ENCODE measurements at regions not wholly inside any gene's neighbourhood (a gene's known extent, or its start where the extent isn't known, plus 50 kb on each side); places are given as distances from the start of the nearest gene placed in this dataset.
"Not testable (repeated sequence)": the region's sequence is repeated elsewhere in the genome, so short reads cannot be mapped to it uniquely, and the experiment has no call there.

DNA sequence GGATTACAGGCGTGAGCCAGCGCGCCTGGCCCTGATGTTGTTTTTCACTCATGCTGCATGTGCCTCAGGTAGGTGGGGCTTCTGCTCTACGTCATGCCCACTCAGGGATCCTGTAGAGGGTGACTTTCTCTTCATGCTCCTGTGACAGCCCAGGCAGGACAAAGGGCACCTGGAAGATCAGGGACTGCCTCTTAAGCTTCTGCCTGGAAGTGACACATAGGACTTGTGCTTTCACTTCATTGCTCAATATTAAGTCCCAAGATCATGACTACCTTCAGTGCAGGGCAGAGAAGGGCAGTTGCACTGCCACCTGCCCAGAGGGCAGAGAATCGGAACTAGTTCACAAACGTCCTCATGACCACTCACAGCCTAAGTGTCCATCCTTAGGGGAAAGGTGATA lies 249.5 kb upstream of the SULF2 start:
- Histone ChIP-seq H3K36me3 (no peaks in the 10 kb centered on the region), H3K4me3 (no peak overlapping the region), H3K9me3 (no peaks in the 10 kb centered on the region), H3K4me1 (no peaks in the 10 kb centered on the region), H3K27ac (no peak overlapping the region), H3K27me3 (no peaks in the 10 kb centered on the region)
- intact Hi-C loops (cut with DNase I): no loop called here
- TF ChIP-seq, protein P1, sequence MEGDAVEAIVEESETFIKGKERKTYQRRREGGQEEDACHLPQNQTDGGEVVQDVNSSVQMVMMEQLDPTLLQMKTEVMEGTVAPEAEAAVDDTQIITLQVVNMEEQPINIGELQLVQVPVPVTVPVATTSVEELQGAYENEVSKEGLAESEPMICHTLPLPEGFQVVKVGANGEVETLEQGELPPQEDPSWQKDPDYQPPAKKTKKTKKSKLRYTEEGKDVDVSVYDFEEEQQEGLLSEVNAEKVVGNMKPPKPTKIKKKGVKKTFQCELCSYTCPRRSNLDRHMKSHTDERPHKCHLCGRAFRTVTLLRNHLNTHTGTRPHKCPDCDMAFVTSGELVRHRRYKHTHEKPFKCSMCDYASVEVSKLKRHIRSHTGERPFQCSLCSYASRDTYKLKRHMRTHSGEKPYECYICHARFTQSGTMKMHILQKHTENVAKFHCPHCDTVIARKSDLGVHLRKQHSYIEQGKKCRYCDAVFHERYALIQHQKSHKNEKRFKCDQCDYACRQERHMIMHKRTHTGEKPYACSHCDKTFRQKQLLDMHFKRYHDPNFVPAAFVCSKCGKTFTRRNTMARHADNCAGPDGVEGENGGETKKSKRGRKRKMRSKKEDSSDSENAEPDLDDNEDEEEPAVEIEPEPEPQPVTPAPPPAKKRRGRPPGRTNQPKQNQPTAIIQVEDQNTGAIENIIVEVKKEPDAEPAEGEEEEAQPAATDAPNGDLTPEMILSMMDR (IDR thresholded peaks at IDR 0.05): no peak
- no peak for DNase-seq (ENCODE audit: low spot score in 2 of 2)

DNA sequence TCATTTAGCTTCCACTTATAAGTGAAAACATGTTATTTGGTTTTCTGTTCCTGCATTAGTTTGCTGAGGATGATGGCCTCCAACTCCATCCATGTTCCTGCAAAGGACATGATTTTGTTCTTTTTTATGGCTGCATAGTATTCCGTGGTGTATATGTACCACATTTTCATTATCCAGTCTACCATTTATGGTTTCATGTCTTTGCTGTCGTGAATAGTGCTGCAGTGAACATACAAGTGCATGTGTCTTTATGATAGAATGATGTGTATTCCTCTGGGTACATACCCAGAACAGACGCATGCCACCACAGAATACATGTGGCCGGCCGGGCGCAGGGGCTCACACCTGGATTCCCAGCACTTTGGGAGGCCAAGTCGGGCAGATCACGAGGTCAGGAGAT lies 247.7 kb upstream of the SULF2 start:
- H3K27me3 ChIP-seq; H3K27ac ChIP-seq; DNase-seq (ENCODE audit: low spot score in 2 of 2); H3K9me3 ChIP-seq; H3K36me3 ChIP-seq; H3K4me3 ChIP-seq; intact Hi-C loops (cut with DNase I); H3K4me1 ChIP-seq: not testable (repeated sequence)

DNA sequence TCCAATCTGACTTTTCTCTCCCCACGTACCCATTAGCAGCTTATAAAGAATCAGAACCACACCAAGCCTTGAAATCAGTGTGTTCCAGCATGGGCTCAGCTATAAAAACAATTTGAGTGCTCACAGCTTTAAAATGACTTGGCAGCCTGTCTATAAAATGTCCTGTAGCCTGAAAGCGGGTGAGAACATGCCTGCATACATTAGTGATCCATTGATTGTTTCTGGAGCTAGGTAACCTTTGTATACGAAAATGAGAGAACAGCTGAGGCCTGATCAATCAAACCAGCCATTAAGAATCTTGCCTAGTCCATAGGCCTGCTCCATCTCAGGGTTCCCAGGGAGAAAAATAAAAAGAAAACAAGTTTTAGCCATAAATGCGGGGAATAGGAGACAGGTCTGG lies 245.8 kb upstream of the SULF2 start:
- no peak overlapping the region for H3K4me3 ChIP-seq
- no peaks in the 10 kb centered on the region for H3K9me3 ChIP-seq
- H3K27me3 ChIP-seq: no peaks in the 10 kb centered on the region
- no peak for DNase-seq (ENCODE audit: low spot score in 2 of 2)
- no peaks in the 10 kb centered on the region for H3K36me3 ChIP-seq
- no peak overlapping the region for H3K27ac ChIP-seq
- intact Hi-C loops (cut with DNase I): no loop called here
- TF ChIP-seq, protein P1 (IDR thresholded peaks at IDR 0.05): no peak
- H3K4me1 ChIP-seq: no peaks in the 10 kb centered on the region

DNA sequence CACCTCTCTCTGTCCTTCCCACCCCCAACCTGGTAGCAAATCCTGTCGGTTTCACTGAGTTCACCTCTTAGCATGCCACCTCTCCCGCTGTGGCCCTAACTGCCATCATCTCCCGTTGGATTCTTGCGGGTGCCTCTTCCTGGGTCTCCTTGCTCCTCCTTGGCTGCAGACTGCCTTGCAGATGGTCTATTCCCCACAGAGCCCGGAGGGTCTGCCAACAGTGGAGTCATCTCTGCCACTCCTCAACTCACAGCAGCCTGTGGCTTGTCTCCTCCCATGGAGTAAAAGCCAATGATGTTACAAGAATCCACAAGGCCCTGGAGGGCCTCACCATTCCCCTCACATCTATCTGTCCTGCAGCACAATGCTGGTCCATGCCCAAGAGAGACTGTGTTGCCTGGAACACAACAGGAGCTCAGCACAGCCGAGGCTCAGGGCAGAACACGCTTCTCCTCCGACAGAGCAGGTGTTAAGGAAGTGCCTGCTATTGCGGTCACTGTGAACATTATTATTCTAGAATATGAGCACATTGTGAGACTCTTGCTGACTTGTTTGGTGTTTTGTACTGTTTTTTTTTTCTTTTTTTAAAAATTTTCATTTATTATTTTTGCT lies 241.8 kb upstream of the SULF2 start:
- DNase-seq (ENCODE audit: low spot score in 2 of 2): no peak
- intact Hi-C loops (cut with DNase I): no loop called here
- H3K36me3 ChIP-seq: no peaks in the 10 kb centered on the region
- no peak overlapping the region for H3K27ac ChIP-seq
- H3K4me1 ChIP-seq: no peaks in the 10 kb centered on the region
- no peaks in the 10 kb centered on the region for H3K27me3 ChIP-seq
- no peak overlapping the region for H3K4me3 ChIP-seq
- TF ChIP-seq, protein P1 (IDR thresholded peaks at IDR 0.05): no peak
- H3K9me3 ChIP-seq: no peaks in the 10 kb centered on the region

DNA sequence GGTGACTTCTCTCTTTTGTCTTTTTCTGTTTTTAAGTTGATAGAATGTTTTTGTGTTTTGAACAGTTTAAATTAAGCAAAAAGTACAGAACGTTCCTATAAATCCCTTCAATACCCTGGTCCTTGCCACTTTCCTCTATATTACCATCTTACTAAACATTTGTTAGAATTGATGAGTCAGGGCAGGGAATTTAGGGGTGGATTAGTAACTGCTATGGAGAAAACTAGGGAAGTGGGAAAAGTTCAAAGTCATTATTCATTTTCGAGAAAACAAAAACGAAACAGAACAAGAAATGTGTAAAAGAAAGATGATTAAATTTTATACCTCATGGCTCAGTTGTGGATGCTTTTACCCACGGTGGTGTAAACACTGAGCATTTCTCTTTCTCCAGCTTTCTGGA lies 240.4 kb upstream of the SULF2 start:
- H3K9me3 ChIP-seq: no peaks in the 10 kb centered on the region
- TF ChIP-seq, protein P1 (IDR thresholded peaks at IDR 0.05): no peak
- intact Hi-C loops (cut with DNase I): no loop called here
- no peak overlapping the region for H3K27ac ChIP-seq
- H3K4me3 ChIP-seq: no peak overlapping the region
- H3K36me3 ChIP-seq: no peaks in the 10 kb centered on the region
- no peaks in the 10 kb centered on the region for H3K27me3 ChIP-seq
- no peaks in the 10 kb centered on the region for H3K4me1 ChIP-seq
- DNase-seq (ENCODE audit: low spot score in 2 of 2): no peak

DNA sequence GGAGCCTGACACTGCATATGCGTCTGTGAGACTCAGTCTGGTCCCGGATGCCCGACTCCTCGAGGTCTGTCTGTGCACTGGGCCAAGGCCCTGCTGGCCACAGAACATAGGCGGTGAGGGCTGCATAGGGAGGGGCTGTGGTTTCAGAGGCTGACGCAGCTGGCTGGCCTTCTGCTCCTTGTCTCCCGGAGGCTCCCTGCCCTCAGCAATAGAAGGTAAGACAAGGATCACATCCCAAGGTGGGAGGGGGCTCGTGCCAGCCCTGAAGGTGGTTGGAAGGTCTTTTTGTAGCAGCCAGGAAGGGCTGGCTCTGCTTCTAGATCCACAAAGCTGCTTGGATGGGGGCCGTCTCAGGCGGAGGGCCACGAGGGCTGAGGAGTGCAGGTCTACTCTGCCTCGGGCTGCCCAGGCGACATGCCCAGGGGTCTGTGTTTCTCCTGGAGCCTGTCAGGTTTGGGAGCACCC lies 239.8 kb upstream of the SULF2 start:
- Histone ChIP-seq H3K27ac (no peak overlapping the region), H3K4me1 (no peaks in the 10 kb centered on the region), H3K36me3 (no peaks in the 10 kb centered on the region), H3K4me3 (no peak overlapping the region), H3K9me3 (no peaks in the 10 kb centered on the region), H3K27me3 (no peaks in the 10 kb centered on the region)
- intact Hi-C loops (cut with DNase I): no loop called here
- DNase-seq (ENCODE audit: low spot score in 2 of 2): no peak
- TF ChIP-seq, protein P1 (IDR thresholded peaks at IDR 0.05): no peak

Data from ascending aorta (tissue), 2 donors.